IPS DF 4.7 (cell line): ENCODE measurements at regions not wholly inside any gene's neighbourhood (a gene's known extent, or its start where the extent isn't known, plus 50 kb on each side); places are given as distances from the start of the nearest gene placed in this dataset.
A peak's percentile ranks its signal among the peaks of the same experiment; 100 is the strongest.

Source experiments
- DNase-seq: peaks from one replicate; pipeline ENCODE4 v3.0.0-alpha.2; 2013; ENCODE audit warnings: low spot score; ENCODE audit errors: extremely low read depth

GRCh38 chr7:12069757-12070156 is 141.3 kb upstream of the TMEM106B start:
- no peak for DNase-seq

DNA sequence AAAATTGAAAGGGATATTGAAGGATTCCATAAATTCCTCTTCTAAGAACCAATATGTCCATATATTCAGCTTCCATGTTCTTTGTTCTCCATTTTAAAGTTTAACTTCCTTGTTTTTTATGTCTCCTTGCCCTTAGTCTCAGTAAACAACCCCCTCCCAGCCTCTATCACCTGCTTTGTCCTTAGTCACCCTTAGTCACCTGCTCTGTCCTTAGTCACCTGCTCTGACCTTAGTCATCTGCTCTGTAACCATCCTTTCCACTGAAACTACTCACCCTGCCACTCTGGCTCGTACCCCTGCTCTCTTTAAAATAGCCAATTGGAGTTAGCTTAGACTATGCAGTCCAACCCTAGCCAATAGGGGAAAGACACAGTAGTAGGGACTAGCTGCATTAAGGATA is 136.2 kb upstream of the TMEM106B start:
- no peak for DNase-seq

DNA sequence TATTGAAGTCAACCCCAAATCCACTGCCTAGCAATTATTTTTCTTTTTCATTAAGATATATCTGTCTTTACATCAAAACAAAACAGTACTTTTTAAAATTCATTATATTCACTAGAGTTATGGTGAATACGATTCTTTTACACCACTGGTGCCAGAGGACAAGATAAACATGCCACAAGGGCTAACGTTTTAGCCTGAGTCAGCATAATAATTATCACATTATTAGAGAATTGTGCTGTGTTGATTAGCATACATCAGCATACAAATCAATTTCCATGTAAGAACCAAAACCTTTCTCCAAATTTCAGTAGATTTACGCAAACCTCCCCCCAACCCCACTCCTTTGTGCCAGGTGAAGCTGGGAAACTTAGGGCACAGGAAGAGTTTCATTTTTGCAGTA is 131.1 kb upstream of the TMEM106B start:
- no peak for DNase-seq

DNA sequence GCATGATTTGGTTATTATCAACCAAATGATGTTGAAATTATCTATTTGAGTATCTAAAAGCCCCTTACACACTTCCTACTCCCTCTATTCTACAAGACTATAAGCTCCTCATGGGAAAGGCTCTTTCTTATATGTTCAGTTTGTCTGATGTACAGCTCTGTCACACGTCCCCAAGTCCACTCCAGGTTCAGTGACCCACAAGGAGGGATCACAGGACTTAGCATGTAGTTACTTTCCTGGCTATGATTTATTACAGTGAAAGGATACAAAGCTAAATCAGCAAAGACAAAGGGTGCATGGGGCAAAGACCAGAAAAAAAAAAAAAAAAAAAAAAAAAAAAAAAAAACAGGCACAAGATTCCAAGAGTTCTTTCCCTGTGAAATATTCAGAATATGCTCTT is 125.6 kb upstream of the TMEM106B start:
- no peak for DNase-seq

DNA sequence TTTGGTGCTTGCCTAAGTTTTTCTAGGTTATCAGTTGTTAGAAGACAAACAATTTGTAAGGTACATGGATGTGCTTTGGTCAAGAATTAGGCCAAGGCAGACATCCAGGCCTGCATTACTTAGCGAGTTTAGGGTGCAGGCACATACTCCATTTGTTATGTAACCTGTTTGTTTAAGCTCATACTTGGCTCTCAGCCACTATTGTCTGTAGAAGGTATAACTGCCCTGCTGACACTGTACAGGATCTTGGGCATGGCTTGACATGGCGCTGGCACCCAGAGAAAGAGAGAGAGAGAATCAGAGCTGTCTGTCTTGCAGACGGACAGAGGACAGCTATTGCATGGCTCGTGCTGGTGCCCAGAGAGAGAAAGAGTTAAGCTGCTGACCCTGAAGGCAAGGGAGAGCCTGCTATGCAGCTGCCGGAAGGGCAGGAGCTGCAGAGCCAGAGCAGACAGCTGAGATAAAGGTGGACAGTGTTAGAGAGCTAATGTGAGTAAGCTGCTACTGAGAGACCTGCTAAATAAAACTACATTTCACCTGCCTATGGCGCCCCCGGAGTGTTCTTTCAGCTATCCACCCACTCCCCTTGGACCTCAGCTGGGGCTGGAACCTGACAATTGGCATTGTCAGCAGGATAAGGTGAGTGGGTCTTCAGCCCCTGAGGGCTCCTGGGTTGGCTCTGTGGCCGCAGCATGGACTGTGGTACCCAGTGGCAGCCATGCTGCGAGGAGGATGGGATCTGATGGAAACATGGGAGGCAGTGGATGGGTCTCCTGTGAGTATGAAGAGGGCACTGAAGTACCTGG is 120.9 kb upstream of the TMEM106B start:
- DNase-seq: no peak

GRCh38 chr7:12090757-12091221 is 120.3 kb upstream of the TMEM106B start:
- DNase-seq: no peak

DNA sequence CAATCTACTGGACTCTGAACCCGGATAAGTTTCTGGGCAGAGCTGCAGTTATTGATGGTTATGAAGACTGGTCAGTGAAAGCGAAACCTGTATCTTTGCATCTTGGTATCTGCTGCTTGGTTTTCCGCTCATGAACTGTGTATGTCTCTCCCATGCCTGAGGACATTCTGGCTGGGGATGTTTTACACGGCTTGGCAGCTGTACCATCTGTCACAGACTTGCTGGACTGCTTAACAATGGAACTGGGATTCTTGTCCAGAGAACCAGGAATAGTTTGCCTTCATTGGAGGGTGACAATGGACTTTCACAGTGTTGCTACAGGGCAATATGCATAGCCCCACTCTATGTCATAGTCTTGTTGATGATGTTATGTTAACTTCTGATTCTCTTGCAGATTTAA is 119.9 kb upstream of the TMEM106B start:
- DNase-seq: no peak

- DNase-seq: no peak
Measured at GRCh38 chr7:12092499-12093130, 118.5 kb upstream of the TMEM106B start.

- DNase-seq: no peak
Measured at GRCh38 chr7:12093365-12093764, 117.7 kb upstream of the TMEM106B start.

DNA sequence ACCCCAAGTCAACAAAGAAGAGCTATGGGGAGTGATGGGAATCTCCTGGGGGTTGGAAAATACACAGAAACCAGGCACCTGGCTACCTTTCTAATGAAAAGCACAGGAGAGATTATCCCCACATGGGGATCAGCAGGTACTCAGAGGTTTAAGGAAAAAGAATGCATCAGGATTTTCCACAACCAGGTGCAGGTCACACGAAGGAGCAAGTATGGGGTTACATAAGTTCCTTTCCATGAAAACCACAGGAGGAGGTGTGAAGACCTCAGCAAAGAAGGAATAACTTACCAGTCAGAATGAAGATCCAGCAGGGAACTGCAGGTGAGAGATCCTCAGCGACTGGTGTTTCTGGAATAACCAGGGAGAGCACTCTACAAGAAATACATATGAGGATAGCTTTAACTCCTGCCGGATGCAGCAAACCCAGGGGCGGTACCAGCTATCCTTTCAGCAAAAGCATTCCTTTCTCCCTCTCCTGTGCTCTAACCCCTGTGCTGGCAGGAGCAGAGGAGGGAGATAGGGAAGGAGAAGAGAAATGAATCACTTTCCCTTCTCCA is 116.7 kb upstream of the TMEM106B start:
- DNase-seq: peak; percentile 44

DNA sequence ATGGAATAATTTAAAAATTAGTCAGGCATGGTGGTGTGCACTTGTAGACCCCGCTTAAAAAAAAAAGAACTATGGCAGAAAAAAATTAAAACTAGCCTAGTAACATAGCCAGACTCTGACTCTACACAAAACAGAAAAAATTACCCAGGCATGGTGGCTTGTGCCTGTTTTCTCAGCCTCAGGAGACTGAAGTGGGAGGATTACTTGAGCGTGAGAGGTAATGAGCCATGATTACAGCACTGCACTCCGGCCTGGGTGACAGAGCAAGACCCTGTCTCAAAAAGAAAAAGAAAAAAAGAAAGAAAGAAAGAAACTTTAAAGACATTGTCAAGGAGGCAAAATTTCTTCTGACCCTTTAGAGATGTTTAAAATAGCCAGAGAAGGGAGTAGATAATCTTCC is 109.0 kb upstream of the TMEM106B start:
- no peak for DNase-seq

DNA sequence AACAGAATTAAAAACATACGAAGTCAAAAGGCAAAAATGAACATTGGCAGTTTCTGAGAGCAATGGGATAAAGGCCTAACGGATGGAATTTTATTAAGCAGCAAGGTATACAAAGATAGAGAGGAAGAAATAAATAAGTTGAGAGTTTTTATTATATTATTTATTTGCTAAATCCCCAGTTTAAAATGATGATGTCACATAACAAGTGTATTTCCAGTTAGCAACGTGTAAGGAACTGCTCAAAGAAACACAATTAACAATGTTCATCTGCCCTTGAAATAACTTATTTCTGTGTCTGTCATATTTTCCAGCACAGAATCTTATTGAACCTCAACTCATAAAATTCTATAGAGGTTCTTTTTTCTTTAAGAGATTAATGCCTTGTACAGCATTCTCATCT is 108.6 kb upstream of the TMEM106B start:
- DNase-seq: no peak

DNA sequence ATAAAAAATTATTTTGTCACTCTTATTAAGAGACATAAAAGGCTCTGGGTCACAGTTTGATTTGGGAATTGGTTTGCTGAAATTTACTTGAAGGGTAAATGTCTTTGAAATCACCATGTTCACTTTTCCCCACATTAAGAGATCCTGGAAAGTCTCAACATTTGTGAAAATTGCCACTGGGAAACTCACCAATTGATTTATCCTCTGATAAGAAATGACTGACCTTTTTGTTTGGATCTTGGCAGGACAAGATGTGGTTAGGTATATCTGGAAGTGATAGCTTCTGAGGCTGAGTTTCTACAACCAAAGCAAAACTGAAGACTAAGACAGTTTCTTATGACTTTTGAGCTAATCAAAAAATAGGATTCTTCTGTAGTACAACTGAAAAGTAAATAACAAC is 107.1 kb upstream of the TMEM106B start:
- DNase-seq: no peak

GRCh38 chr7:12107381-12107780 is 103.7 kb upstream of the TMEM106B start:
- DNase-seq: no peak

- DNase-seq: no peak
Measured at GRCh38 chr7:12107841-12108254, 103.2 kb upstream of the TMEM106B start.

DNA sequence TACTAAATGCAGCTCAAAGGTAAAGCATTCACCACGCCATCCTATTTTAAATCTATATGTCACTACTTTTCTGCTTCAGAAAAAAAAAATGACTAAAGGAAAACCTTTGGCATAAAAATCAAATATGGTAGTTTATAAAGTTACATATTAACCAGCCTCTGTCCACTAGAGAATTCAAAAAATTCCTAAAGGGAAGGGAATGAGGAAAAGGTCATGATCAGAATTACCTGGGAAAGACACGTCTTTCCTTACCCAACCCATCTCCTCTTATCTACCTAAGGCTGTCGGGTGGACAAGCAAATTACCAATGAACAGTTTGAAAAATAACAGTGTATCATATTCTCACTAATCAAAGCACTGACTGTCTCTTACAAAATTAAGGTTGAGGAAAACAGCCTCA is 100.7 kb upstream of the TMEM106B start:
- no peak for DNase-seq

GRCh38 chr7:12111422-12112405 is 99.4 kb upstream of the TMEM106B start:
- no peak for DNase-seq

DNA sequence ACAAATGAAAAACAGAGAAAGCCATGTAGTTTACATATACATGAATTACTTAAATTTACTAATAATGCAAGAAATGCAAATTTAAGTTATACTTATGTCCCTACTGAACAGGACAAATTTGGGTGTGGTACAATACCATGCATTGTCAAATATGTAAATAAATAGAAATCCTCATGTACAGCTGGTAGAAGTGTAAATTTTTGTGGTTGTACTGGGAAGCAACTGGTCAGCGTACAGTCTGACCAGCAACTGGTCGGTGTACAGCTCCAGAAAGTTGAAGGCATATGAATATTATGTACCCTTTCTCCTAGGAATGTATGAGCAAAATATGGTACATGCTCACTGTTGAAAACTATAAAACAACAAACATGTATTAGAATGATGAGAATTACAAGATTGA is 93.9 kb upstream of the TMEM106B start:
- DNase-seq: no peak

DNA sequence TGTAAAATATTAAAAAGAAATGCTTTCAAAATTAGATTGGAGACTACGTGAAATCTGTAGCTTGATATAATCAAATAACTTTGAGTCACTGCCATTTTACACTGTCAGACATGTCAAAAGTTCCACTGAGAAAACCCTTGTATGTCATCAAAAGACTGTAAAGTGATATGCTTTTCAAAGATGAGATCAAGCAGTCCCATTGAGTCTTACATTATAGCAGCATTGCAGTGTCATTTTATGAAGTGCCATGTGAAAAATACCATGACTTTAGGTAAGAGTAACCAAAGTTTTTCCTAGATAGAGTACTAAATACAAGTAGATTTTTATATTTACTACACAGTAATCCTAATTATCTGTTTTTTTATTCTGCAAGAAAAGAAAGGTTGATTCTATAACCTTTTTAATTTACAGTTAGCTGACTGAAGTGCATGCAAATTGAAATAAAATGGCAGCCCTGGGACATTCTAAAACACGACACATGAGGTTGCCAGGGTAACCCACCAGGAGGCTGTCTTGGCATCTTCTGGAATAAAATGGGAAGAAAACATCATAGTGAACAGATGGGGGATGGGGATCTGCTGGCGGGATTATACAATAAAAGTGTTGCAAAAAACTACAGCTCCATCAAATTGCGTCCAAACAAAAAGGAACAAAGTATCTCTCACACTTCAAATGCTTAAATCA is 91.3 kb upstream of the TMEM106B start:
- DNase-seq: no peak

DNA sequence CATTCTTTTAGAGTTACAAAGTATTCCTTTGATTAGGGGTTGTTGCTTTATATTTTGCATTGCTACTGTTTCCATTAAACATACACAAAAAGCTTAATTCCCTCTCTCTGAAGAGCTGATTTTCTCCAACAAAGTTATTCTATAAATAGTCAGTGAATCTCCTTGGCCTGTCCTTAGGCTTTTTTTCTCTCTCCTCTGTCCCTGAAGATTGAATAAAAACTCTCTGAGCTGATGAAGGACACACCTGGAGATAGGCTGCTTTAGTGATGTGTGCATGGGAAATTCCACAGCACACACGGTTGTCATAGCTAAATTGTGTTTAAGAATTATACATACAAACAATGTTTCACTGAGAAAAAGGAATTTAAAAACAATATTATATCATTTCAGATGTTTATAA is 90.5 kb upstream of the TMEM106B start:
- no peak for DNase-seq

GRCh38 chr7:12123172-12123571 is 87.9 kb upstream of the TMEM106B start:
- DNase-seq: no peak
